ENCODE measurements at regions not wholly inside any gene's neighbourhood (a gene's known extent, or its start where the extent isn't known, plus 50 kb on each side); places are given as distances from the start of the nearest gene placed in this dataset.

GRCh38 chr7:106775975-106776607 lies 89.0 kb upstream of the PIK3CG start:
- Histone ChIP-seq H2AFZ (no peak overlapping the region), H3K27ac (ENCODE audit: low read depth) (no peak overlapping the region)

More at GRCh38 chr7:106775975-106776607, 89.0 kb upstream of the PIK3CG start:
- DNase-seq (ENCODE audit: low spot score), result no peak
- Mint-ChIP-seq H3K36me3 (ENCODE audit: low read depth) (no peaks in the 10 kb centered on the region), H3K9me3 (no peaks in the 10 kb centered on the region), H3K4me3 (no peak overlapping the region), H3K27me3 (ENCODE audit: insufficient read depth, low read depth, poor library complexity) (peaks cover 1% of the 10 kb centered on the region), H3K27ac (no peak overlapping the region), H3K4me1 (peaks cover 9% of the 10 kb centered on the region; the same call in 2 of the 3 replicates)
- TF ChIP-seq JUNB (IDR thresholded peaks at IDR 0.05; ENCODE audit: unreplicated experiment), result no peak
- TF ChIP-seq REST (IDR thresholded peaks at IDR 0.05; ENCODE audit: unreplicated experiment), result no peak
- TF ChIP-seq ZNF114 (CRISPR knock-in tag; IDR thresholded peaks at IDR 0.05), result no peak
- no peak for TF ChIP-seq ZNF462 (CRISPR knock-in tag; IDR thresholded peaks at IDR 0.05)
- no peak for TF ChIP-seq CTCF (conservative IDR thresholded peaks at IDR 0.05; ENCODE audit: low read depth in 2 of 2)
- no peak for TF ChIP-seq EZH2phosphoT487 (IDR thresholded peaks at IDR 0.05; ENCODE audit: unreplicated experiment)
- TF ChIP-seq ETS1 (IDR thresholded peaks at IDR 0.05), result no peak
- TF ChIP-seq POLR2AphosphoS5 (IDR thresholded peaks at IDR 0.05; ENCODE audit: low read depth), result no peak
- TF ChIP-seq STAT1 (IDR thresholded peaks at IDR 0.05; ENCODE audit: unreplicated experiment), result no peak
- TF ChIP-seq ZNF331 (CRISPR knock-in tag; IDR thresholded peaks at IDR 0.05; ENCODE audit: low read depth), result no peak
- no peak for TF ChIP-seq EZH2 (IDR thresholded peaks at IDR 0.05; ENCODE audit: low read depth, unreplicated experiment)
- no peak for TF ChIP-seq NANOG (IDR thresholded peaks at IDR 0.05; ENCODE audit: borderline replicate concordance)
- no peak for TF ChIP-seq CREB1 (CRISPR knock-in tag; IDR thresholded peaks at IDR 0.05; ENCODE audit: low read depth)
- Histone ChIP-seq H3K36me3 (ENCODE audit: insufficient read depth) (no peaks in the 10 kb centered on the region), H3K79me2 (replicated peaks; ENCODE audit: insufficient read depth) (no peaks in the 10 kb centered on the region), H4K20me1 (replicated peaks; ENCODE audit: insufficient read depth) (no peaks in the 10 kb centered on the region), H3F3A (replicated peaks; ENCODE audit: low read depth) (no peaks in the 10 kb centered on the region), H3K9me2 (ENCODE audit: insufficient read depth) (peaks cover 9% of the 10 kb centered on the region; the same call in 1 of the 2 replicates), H3K4me2 (no peak overlapping the region), H3K4me3 (no peak overlapping the region), H3K27me3 (ENCODE audit: insufficient read depth) (no peaks in the 10 kb centered on the region), H3K4me1 (ENCODE audit: insufficient read depth) (no peaks in the 10 kb centered on the region)
- ATAC-seq, result no peak

Measured in GM23338 (cell line).